ENCODE measurements at regions not wholly inside any gene's neighbourhood (a gene's known extent, or its start where the extent isn't known, plus 50 kb on each side); places are given as distances from the start of the nearest gene placed in this dataset.

GRCh38 chr2:222127660-222128059, 171.1 kb downstream of the PAX3 start:
- TF ChIP-seq FOXM1 (IDR thresholded peaks at IDR 0.05; ENCODE audit: borderline replicate concordance, low read depth) (no peak), YY1 (IDR thresholded peaks at IDR 0.05; ENCODE audit: low read depth) (no peak), NFIC (IDR thresholded peaks at IDR 0.05) (no peak)

All from Ishikawa (cell line).